Keratinocyte (primary cell): ENCODE measurements at regions not wholly inside any gene's neighbourhood (a gene's known extent, or its start where the extent isn't known, plus 50 kb on each side); places are given as distances from the start of the nearest gene placed in this dataset.

Experiments
- DNase-seq: peaks from one replicate; pipeline ENCODE4 v3.0.0-alpha.2; 2011; ENCODE audit warnings: low read depth, missing footprints, low spot score
- FAIRE-seq: peaks from 2 replicates; lab custom pipeline; 2011; peaks lifted over from hg19 to GRCh38; lab: Jason Lieb, UNC
- H2AFZ ChIP-seq: 2 replicates; pipeline ENCODE4 v1.6.0; 2012; ENCODE audit warnings: low read length, control low read depth, inconsistent platforms; ENCODE audit not compliant: control insufficient read depth
- H3K27ac ChIP-seq: 2 replicates; pipeline ENCODE4 v1.5.1; 2011; ENCODE audit warnings: low read length; ENCODE audit not compliant: control insufficient read depth, insufficient read depth
- H3K27me3 ChIP-seq: 3 replicates; pipeline ENCODE4 v1.6.0; 2011; ENCODE audit warnings: low read length; ENCODE audit not compliant: control insufficient read depth, insufficient read depth; ENCODE audit errors: extremely low read depth
- H3K36me3 ChIP-seq, 2 experiments: 2 replicates in 1 of 2; 3 replicates in 1 of 2; pipeline ENCODE4 v1.5.1; 2011; ENCODE audit warnings: low read length in 2 of 2, mild to moderate bottlenecking in 1 of 2; ENCODE audit not compliant: control insufficient read depth in 2 of 2, insufficient read depth in 2 of 2; ENCODE audit errors: extremely low read depth in 1 of 2
- H3K4me1 ChIP-seq: 3 replicates; pipeline ENCODE4 v1.5.1; 2011; ENCODE audit warnings: low read length; ENCODE audit not compliant: control insufficient read depth, insufficient read depth; ENCODE audit errors: extremely low read depth
- H3K4me2 ChIP-seq: 3 replicates; pipeline ENCODE4 v1.6.0; 2011; ENCODE audit warnings: low read depth, low read length; ENCODE audit not compliant: control insufficient read depth, insufficient read depth; ENCODE audit errors: extremely low read depth
- H3K4me3 ChIP-seq, 3 experiments: fragments of 200-600 bp in 1 of 3; sonication (generic) in 1 of 3; 2 replicates in 2 of 3; 3 replicates in 1 of 3; pipeline ENCODE4 v1.5.1; 2011 to 2016; ENCODE audit warnings: low read length in 3 of 3, mild to moderate bottlenecking in 3 of 3, control low read depth in 2 of 3, inconsistent platforms in 1 of 3, low read depth in 1 of 3, mixed read lengths in 1 of 3, mixed run types in 1 of 3, moderate library complexity in 1 of 3; ENCODE audit not compliant: control insufficient read depth in 2 of 3, insufficient read depth in 2 of 3; ENCODE audit errors: extremely low read depth in 1 of 3
- H3K79me2 ChIP-seq: 2 replicates; pipeline ENCODE4 v1.6.0; 2012; ENCODE audit warnings: low read length; ENCODE audit not compliant: control insufficient read depth, insufficient read depth
- H3K9ac ChIP-seq: 3 replicates; pipeline ENCODE4 v1.6.0; 2011; ENCODE audit warnings: low read length; ENCODE audit not compliant: control insufficient read depth, insufficient read depth; ENCODE audit errors: extremely low read depth
- H3K9me1 ChIP-seq: 3 replicates; pipeline ENCODE4 v1.6.0; 2011; ENCODE audit warnings: low read length; ENCODE audit not compliant: control insufficient read depth, insufficient read depth; ENCODE audit errors: extremely low read depth
- H3K9me3 ChIP-seq: 2 replicates; pipeline ENCODE4 v1.5.1; 2012; ENCODE audit warnings: low read depth, low read length; ENCODE audit not compliant: control insufficient read depth
- H4K20me1 ChIP-seq: 3 replicates; pipeline ENCODE4 v1.6.0; 2011; ENCODE audit warnings: low read length; ENCODE audit not compliant: control insufficient read depth, insufficient read depth; ENCODE audit errors: extremely low read depth
- CTCF ChIP-seq, 3 experiments: IDR thresholded peaks in 1 of 3; conservative IDR thresholded peaks in 1 of 3; optimal IDR thresholded peaks in 1 of 3; 2 replicates in 2 of 3; 3 replicates in 1 of 3; pipeline versions ENCODE3 to v1.5.1; 2011; ENCODE audit warnings: low read length in 3 of 3, mild to moderate bottlenecking in 3 of 3, moderate library complexity in 2 of 3, control low read depth in 1 of 3, inconsistent platforms in 1 of 3; ENCODE audit not compliant: insufficient read depth in 2 of 3; ENCODE audit errors: extremely low read depth in 1 of 3
- EZH2 ChIP-seq: IDR thresholded peaks from one replicate; pipeline ENCODE4 v1.6.1; 2012; ENCODE audit warnings: inconsistent platforms, mild to moderate bottlenecking, low read length, moderate library complexity
- dilution Hi-C: fragments of 300-500 bp; cut with MboI; formaldehyde crosslinking; loops from one replicate; pipeline ENCODE4 v1.7.0; 2020; ENCODE audit warnings: low sequenced_read_pairs; ENCODE audit not compliant: extremely low pct_ligation_motif_present

GRCh38 chr4:71247706-71248105 is 91.1 kb upstream of the SLC4A4 start:
- DNase-seq (no peak), FAIRE-seq (no peak)
- Histone ChIP-seq H4K20me1 (no peaks in the 10 kb centered on the region), H3K36me3 (no peaks in the 10 kb centered on the region), H3K4me2 (no peak overlapping the region), H2AFZ (no peak overlapping the region), H3K9me1 (no peaks in the 10 kb centered on the region), H3K9ac (no peak overlapping the region), H3K9me3 (no peaks in the 10 kb centered on the region), H3K4me1 (no peaks in the 10 kb centered on the region), H3K79me2 (no peaks in the 10 kb centered on the region), H3K27me3 (no peaks in the 10 kb centered on the region), H3K27ac (no peak overlapping the region), H3K4me3 (no peak overlapping the region)
- no peak for TF ChIP-seq CTCF (optimal IDR thresholded peaks at IDR 0.05 in 1 of 3, IDR thresholded peaks at IDR 0.05 in 1 of 3, conservative IDR thresholded peaks at IDR 0.05 in 1 of 3; ENCODE audit: extremely low read depth in 1 of 3, insufficient read depth in 2 of 3, low read length in 3 of 3)
- TF ChIP-seq EZH2 = no peak
- dilution Hi-C loops = no loop called here

GRCh38 chr4:71251261-71251660 is 87.6 kb upstream of the SLC4A4 start:
- H3K9ac ChIP-seq = no peak overlapping the region
- H3K9me1 ChIP-seq = no peaks in the 10 kb centered on the region
- H4K20me1 ChIP-seq = no peaks in the 10 kb centered on the region
- no peaks in the 10 kb centered on the region for H3K27me3 ChIP-seq
- FAIRE-seq (no peak), DNase-seq (no peak)
- no peak overlapping the region for H2AFZ ChIP-seq
- no peak overlapping the region for H3K4me3 ChIP-seq
- no peaks in the 10 kb centered on the region for H3K9me3 ChIP-seq
- H3K27ac ChIP-seq = no peak overlapping the region
- H3K36me3 ChIP-seq = no peaks in the 10 kb centered on the region
- no peak for TF ChIP-seq EZH2
- no peak for TF ChIP-seq CTCF (optimal IDR thresholded peaks at IDR 0.05 in 1 of 3, IDR thresholded peaks at IDR 0.05 in 1 of 3, conservative IDR thresholded peaks at IDR 0.05 in 1 of 3; ENCODE audit: extremely low read depth in 1 of 3, insufficient read depth in 2 of 3, low read length in 3 of 3)
- H3K4me2 ChIP-seq = no peak overlapping the region
- dilution Hi-C loops = no loop called here
- no peaks in the 10 kb centered on the region for H3K79me2 ChIP-seq
- no peaks in the 10 kb centered on the region for H3K4me1 ChIP-seq
